Esophagus squamous epithelium (tissue), 4 donors: ENCODE measurements at regions not wholly inside any gene's neighbourhood (a gene's known extent, or its start where the extent isn't known, plus 50 kb on each side); places are given as distances from the start of the nearest gene placed in this dataset.

Experiments used
- POLR2A ChIP-seq, 4 donors: fragments of 450-650 bp; IDR thresholded peaks; one replicate each; pipeline ENCODE4 v1.6.1; 2017; ENCODE audit warnings: antibody characterized with exemption in 4 of 4, mild to moderate bottlenecking in 4 of 4, moderate library complexity in 3 of 4
- TF ChIP-seq, protein P1 (sequence below), 6 experiments: fragments of 450-650 bp in 4 of 6; fragments of 200-600 bp in 2 of 6; sonication (generic) in 2 of 6; IDR thresholded peaks; one replicate each; pipeline ENCODE4 v1.5.1; 2016 to 2019; ENCODE audit warnings: antibody characterized with exemption in 6 of 6, mild to moderate bottlenecking in 4 of 6, moderate library complexity in 4 of 6

GRCh38 chr11:29656597-29656996 lies 360.2 kb downstream of the KCNA4 start:
- TF ChIP-seq, protein P1, sequence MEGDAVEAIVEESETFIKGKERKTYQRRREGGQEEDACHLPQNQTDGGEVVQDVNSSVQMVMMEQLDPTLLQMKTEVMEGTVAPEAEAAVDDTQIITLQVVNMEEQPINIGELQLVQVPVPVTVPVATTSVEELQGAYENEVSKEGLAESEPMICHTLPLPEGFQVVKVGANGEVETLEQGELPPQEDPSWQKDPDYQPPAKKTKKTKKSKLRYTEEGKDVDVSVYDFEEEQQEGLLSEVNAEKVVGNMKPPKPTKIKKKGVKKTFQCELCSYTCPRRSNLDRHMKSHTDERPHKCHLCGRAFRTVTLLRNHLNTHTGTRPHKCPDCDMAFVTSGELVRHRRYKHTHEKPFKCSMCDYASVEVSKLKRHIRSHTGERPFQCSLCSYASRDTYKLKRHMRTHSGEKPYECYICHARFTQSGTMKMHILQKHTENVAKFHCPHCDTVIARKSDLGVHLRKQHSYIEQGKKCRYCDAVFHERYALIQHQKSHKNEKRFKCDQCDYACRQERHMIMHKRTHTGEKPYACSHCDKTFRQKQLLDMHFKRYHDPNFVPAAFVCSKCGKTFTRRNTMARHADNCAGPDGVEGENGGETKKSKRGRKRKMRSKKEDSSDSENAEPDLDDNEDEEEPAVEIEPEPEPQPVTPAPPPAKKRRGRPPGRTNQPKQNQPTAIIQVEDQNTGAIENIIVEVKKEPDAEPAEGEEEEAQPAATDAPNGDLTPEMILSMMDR (IDR thresholded peaks at IDR 0.05) = no peak
- no peak for TF ChIP-seq POLR2A (IDR thresholded peaks at IDR 0.05)
